Right cardiac atrium (tissue), 5 donors: ENCODE measurements at regions not wholly inside any gene's neighbourhood (a gene's known extent, or its start where the extent isn't known, plus 50 kb on each side); places are given as distances from the start of the nearest gene placed in this dataset.
"Not testable (repeated sequence)": the region's sequence is repeated elsewhere in the genome, so short reads cannot be mapped to it uniquely, and the experiment has no call there.

Experiments used
- ATAC-seq, 2 donors: fragments of 200-7000 bp; cut with Tn5 transposase; one replicate each; pipeline versions ENCODE4 v1.8.0 to v1.9.1; 2020; ENCODE audit warnings: moderate library complexity in 2 of 2, mild to moderate bottlenecking in 1 of 2
- DNase-seq, 3 donors: peaks; one replicate each; pipeline ENCODE4 v3.0.0-alpha.2; 2020
- H3K27ac ChIP-seq: one replicate; pipeline ENCODE4 v1.5.1; 2013; ENCODE audit warnings: mild to moderate bottlenecking, low read length, control low read depth, moderate library complexity
- H3K27me3 ChIP-seq: one replicate; pipeline ENCODE4 v1.6.1; 2013; ENCODE audit not compliant: control insufficient read depth, insufficient read depth
- H3K4me1 ChIP-seq: one replicate; pipeline ENCODE4 v1.6.1; 2013; ENCODE audit warnings: low read length; ENCODE audit not compliant: control insufficient read depth, insufficient read depth
- H3K4me3 ChIP-seq: one replicate; pipeline ENCODE4 v1.5.1; 2013; ENCODE audit warnings: low read length, control low read depth
- H3K9me3 ChIP-seq: one replicate; pipeline ENCODE4 v1.6.1; 2013; ENCODE audit warnings: low read length; ENCODE audit not compliant: control insufficient read depth
- WGBS: extraction: QIAGEN DNeasy Blood & Tissue Kit; methylation state at CpG from one replicate; pipeline ENCODE4 v1.1.7; 2013; 5-methylcytosine and 5-hydroxymethylcytosine counted together
- intact Hi-C, 4 donors: fragments of 100-400 bp; cut with DNase I; formaldehyde crosslinking; loops; one replicate each; pipeline versions ENCODE4 v1.11.0 to v1.14.0; 2022 to 2023
- donor health status: healthy with polysubstance abuse.
- donor health status: DM: no; HTN: yes; CAD: no.
- donor health status: DM: no; HTN: no; CAD: no.
- donor health status: DM: no; HTN: yes; CAD: no; lungs with severe emphysema.
- donor health status: DM: yes; HTN: yes; CAD: no.

DNA sequence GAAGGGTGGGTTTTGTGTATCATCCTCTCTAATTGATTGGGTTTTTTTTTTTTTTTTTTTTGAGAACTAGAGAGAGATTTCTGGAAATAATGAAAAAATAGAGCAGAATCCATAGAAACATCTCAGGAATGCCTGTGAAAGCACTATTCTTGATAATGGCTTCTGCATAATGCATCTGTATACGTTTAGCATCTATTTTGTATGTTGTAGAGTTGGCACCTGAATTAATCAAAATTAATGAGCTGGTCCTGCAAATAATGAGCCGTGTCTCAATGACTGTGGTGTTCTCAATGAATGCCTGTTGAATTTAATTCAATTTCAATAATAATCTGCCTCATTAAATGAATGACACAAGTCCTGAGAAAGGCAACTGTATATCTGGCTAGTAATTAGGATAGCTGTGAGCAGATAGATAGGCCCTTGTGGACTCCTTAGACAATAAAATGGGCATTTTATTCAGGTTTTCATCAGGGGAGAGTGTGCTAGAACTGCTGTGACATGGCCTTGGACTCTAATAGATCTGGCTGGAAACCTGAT, 70.5 kb upstream of the WDR72 start:
- Histone ChIP-seq H3K27ac (no peak overlapping the region), H3K4me3 (no peak overlapping the region), H3K27me3 (no peaks in the 10 kb centered on the region), H3K9me3 (no peaks in the 10 kb centered on the region), H3K4me1 (no peaks in the 10 kb centered on the region)
- ATAC-seq: no peak
- intact Hi-C loops: no loop called here
- 73% methylated on average over 2 of the region's 2 CpGs for WGBS
- no peak for DNase-seq

GRCh38 chr15:53829471-53829870, 70.0 kb upstream of the WDR72 start:
- no peaks in the 10 kb centered on the region for H3K27me3 ChIP-seq

DNA sequence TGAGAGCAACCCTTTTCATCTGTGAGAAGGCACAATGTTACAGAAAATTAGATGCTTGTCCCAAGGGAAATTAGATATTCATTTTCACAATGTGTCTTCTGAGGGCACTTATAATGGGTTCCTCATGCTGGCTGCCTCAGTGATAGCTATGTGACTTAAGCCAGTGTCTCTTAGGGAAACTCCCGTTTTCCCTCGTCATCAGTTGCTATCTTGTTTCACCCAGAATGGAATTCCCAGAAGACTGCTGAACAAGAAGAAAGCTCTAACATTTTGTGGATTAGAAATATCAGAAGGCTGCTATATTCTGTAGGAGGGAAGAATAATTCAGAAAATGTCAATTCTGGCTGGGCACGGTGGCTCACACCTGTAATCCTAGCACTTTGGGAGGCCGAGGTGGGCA, 67.9 kb upstream of the WDR72 start:
- 67% methylated on average over 4 of the region's 4 CpGs for WGBS
- ATAC-seq (no peak), DNase-seq (no peak)
- intact Hi-C loops: no loop called here
- no peaks in the 10 kb centered on the region for H3K4me1 ChIP-seq
- H3K27ac ChIP-seq: no peak overlapping the region
- no peaks in the 10 kb centered on the region for H3K27me3 ChIP-seq
- H3K4me3 ChIP-seq: no peak overlapping the region
- no peaks in the 10 kb centered on the region for H3K9me3 ChIP-seq

More at GRCh38 chr15:53829471-53829870, 70.0 kb upstream of the WDR72 start:
- H3K4me3 ChIP-seq: no peak overlapping the region
- 79% methylated on average over 3 of the region's 3 CpGs for WGBS
- no peaks in the 10 kb centered on the region for H3K4me1 ChIP-seq
- intact Hi-C loops: no loop called here
- DNase-seq: no peak
- no peak overlapping the region for H3K27ac ChIP-seq
- no peaks in the 10 kb centered on the region for H3K9me3 ChIP-seq
- no peak for ATAC-seq

GRCh38 chr15:53811530-53811929, 52.1 kb upstream of the WDR72 start:
- intact Hi-C loops: no loop called here
- no peaks in the 10 kb centered on the region for H3K27me3 ChIP-seq
- DNase-seq (no peak), ATAC-seq (no peak)
- no peak overlapping the region for H3K27ac ChIP-seq
- 21% methylated on average over 2 of the region's 2 CpGs for WGBS
- H3K4me3 ChIP-seq: no peak overlapping the region
- H3K4me1 ChIP-seq: no peaks in the 10 kb centered on the region
- H3K9me3 ChIP-seq: no peaks in the 10 kb centered on the region

DNA sequence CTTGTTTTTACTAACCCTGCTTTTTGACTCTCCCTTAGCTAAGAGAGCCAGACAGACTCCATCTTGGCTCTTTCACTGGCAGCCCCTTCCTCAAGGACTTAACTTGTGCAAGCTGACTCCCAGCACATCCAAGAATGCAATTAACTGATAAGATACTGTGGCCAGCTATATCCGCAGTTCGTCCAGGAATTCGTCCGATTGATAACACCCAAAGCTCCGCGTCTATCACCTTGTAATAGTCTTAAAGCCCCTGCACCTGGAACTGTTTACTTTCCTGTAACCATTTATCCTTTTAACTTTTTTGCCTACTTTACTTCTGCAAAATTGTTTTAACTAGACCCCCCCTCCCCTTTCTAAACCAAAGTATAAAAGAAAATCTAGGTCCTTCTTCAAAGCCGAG, 50.8 kb upstream of the WDR72 start:
- H3K9me3 ChIP-seq, H3K4me1 ChIP-seq, intact Hi-C loops, H3K4me3 ChIP-seq, ATAC-seq, DNase-seq, H3K27me3 ChIP-seq, H3K27ac ChIP-seq: not testable (repeated sequence)
- 33% methylated on average over 7 of the region's 7 CpGs for WGBS
